ENCODE measurements at regions not wholly inside any gene's neighbourhood (a gene's known extent, or its start where the extent isn't known, plus 50 kb on each side); places are given as distances from the start of the nearest gene placed in this dataset.

- Mint-ChIP-seq H3K27ac (no peak overlapping the region), H3K9me3 (no peaks in the 10 kb centered on the region), H3K27me3 (peaks cover 0 to 1% of the 10 kb centered on the region in 2 donors), H3K4me3 (no peak overlapping the region), H3K4me1 (peaks cover 0 to 1% (median 0%) of the 10 kb centered on the region in 4 donors), H3K36me3 (no peaks in the 10 kb centered on the region)
- POLR2A ChIA-PET (ENCODE audit: partially characterized antibody), result no interaction called here
- CTCF ChIA-PET (ENCODE audit: partially characterized antibody), result no interaction called here
- Histone ChIP-seq H3K4me1 (ENCODE audit: insufficient read depth, low read length) (no peaks in the 10 kb centered on the region), H3K4me3 (ENCODE audit: low read length in 2 of 2) (no peak overlapping the region), H3K36me3 (ENCODE audit: insufficient read depth, low read length) (no peaks in the 10 kb centered on the region), H3K27ac (ENCODE audit: low read depth, low read length) (no peak overlapping the region), H3K27me3 (ENCODE audit: insufficient read depth, low read length) (no peaks in the 10 kb centered on the region), H3K9me3 (ENCODE audit: control insufficient read depth in 1 of 2, low read length in 2 of 2) (no peaks in the 10 kb centered on the region)
- DNase-seq, result no peak
- intact Hi-C loops (cut with micrococcal nuclease), result no loop called here
Measured at GRCh38 chr6:147057188-147057587, 147.0 kb upstream of the STXBP5 start.

- no peak overlapping the region for H3K27ac ChIP-seq (ENCODE audit: low read depth, low read length)
- Mint-ChIP-seq H3K9me3 (no peaks in the 10 kb centered on the region), H3K36me3 (no peaks in the 10 kb centered on the region), H3K27ac (no peak overlapping the region), H3K4me1 (peaks cover 0 to 1% (median 0%) of the 10 kb centered on the region in 4 donors), H3K4me3 (no peak overlapping the region), H3K27me3 (peaks cover 0 to 1% of the 10 kb centered on the region in 2 donors)
- no peak for DNase-seq
- H3K27me3 ChIP-seq (ENCODE audit: insufficient read depth, low read length), result no peaks in the 10 kb centered on the region
- ChIA-PET POLR2A (ENCODE audit: partially characterized antibody) (no interaction called here), CTCF (ENCODE audit: partially characterized antibody) (no interaction called here)
- H3K9me3 ChIP-seq (ENCODE audit: control insufficient read depth in 1 of 2, low read length in 2 of 2), result no peaks in the 10 kb centered on the region
- H3K4me1 ChIP-seq (ENCODE audit: insufficient read depth, low read length), result no peaks in the 10 kb centered on the region
- intact Hi-C loops (cut with micrococcal nuclease), result no loop called here
- H3K36me3 ChIP-seq (ENCODE audit: insufficient read depth, low read length), result no peaks in the 10 kb centered on the region
- no peak overlapping the region for H3K4me3 ChIP-seq (ENCODE audit: low read length in 2 of 2)
Measured at GRCh38 chr6:147057705-147058342, 146.4 kb upstream of the STXBP5 start.

GRCh38 chr6:147058786-147059385 lies 145.3 kb upstream of the STXBP5 start:
- no peaks in the 10 kb centered on the region for H3K27me3 ChIP-seq (ENCODE audit: insufficient read depth, low read length)
- Mint-ChIP-seq H3K4me1 (peaks cover 0 to 1% (median under 1%) of the 10 kb centered on the region in 4 donors), H3K9me3 (no peaks in the 10 kb centered on the region), H3K27me3 (peaks cover 0 to 1% of the 10 kb centered on the region in 2 donors), H3K27ac (no peak overlapping the region), H3K36me3 (no peaks in the 10 kb centered on the region), H3K4me3 (no peak overlapping the region)
- POLR2A ChIA-PET (ENCODE audit: partially characterized antibody), result no interaction called here
- H3K4me1 ChIP-seq (ENCODE audit: insufficient read depth, low read length), result no peaks in the 10 kb centered on the region
- no peaks in the 10 kb centered on the region for H3K36me3 ChIP-seq (ENCODE audit: insufficient read depth, low read length)
- H3K9me3 ChIP-seq (ENCODE audit: control insufficient read depth in 1 of 2, low read length in 2 of 2), result no peaks in the 10 kb centered on the region
- no peak overlapping the region for H3K4me3 ChIP-seq (ENCODE audit: low read length in 2 of 2)
- intact Hi-C loops (cut with micrococcal nuclease), result no loop called here
- DNase-seq, result no peak
- H3K27ac ChIP-seq (ENCODE audit: low read depth, low read length), result no peak overlapping the region
- CTCF ChIA-PET (ENCODE audit: partially characterized antibody), result no interaction called here

GRCh38 chr6:147060636-147061035 lies 143.6 kb upstream of the STXBP5 start:
- H3K4me1 ChIP-seq (ENCODE audit: insufficient read depth, low read length), result no peaks in the 10 kb centered on the region
- DNase-seq, result no peak
- no peaks in the 10 kb centered on the region for H3K9me3 ChIP-seq (ENCODE audit: control insufficient read depth in 1 of 2, low read length in 2 of 2)
- no peaks in the 10 kb centered on the region for H3K27me3 ChIP-seq (ENCODE audit: insufficient read depth, low read length)
- H3K9me3 Mint-ChIP-seq, result no peaks in the 10 kb centered on the region
- H3K27ac Mint-ChIP-seq, result no peak overlapping the region
- H3K36me3 Mint-ChIP-seq, result no peaks in the 10 kb centered on the region
- H3K4me3 Mint-ChIP-seq, result no peak overlapping the region
- no peak overlapping the region for H3K4me3 ChIP-seq (ENCODE audit: low read length in 2 of 2)
- ChIA-PET POLR2A (ENCODE audit: partially characterized antibody) (no interaction called here), CTCF (ENCODE audit: partially characterized antibody) (no interaction called here)
- H3K36me3 ChIP-seq (ENCODE audit: insufficient read depth, low read length), result no peaks in the 10 kb centered on the region
- H3K27me3 Mint-ChIP-seq, result peaks cover 0 to 1% of the 10 kb centered on the region in 2 donors
- no peak overlapping the region for H3K27ac ChIP-seq (ENCODE audit: low read depth, low read length)
- peaks cover 5 to 12% (median 6%) of the 10 kb centered on the region in 4 donors for H3K4me1 Mint-ChIP-seq
- intact Hi-C loops (cut with micrococcal nuclease), result no loop called here

- Histone ChIP-seq H3K4me3 (ENCODE audit: low read length in 2 of 2) (no peak overlapping the region), H3K9me3 (ENCODE audit: control insufficient read depth in 1 of 2, low read length in 2 of 2) (no peaks in the 10 kb centered on the region), H3K4me1 (ENCODE audit: insufficient read depth, low read length) (no peaks in the 10 kb centered on the region), H3K27me3 (ENCODE audit: insufficient read depth, low read length) (no peaks in the 10 kb centered on the region), H3K27ac (ENCODE audit: low read depth, low read length) (no peak overlapping the region), H3K36me3 (ENCODE audit: insufficient read depth, low read length) (no peaks in the 10 kb centered on the region)
- no peaks in the 10 kb centered on the region for H3K36me3 Mint-ChIP-seq
- no peak overlapping the region for H3K27ac Mint-ChIP-seq
- no peak overlapping the region for H3K4me3 Mint-ChIP-seq
- intact Hi-C loops (cut with micrococcal nuclease), result no loop called here
- peaks cover 5 to 12% (median 6%) of the 10 kb centered on the region in 4 donors for H3K4me1 Mint-ChIP-seq
- POLR2A ChIA-PET (ENCODE audit: partially characterized antibody), result no interaction called here
- H3K27me3 Mint-ChIP-seq, result peaks cover 0 to 1% of the 10 kb centered on the region in 2 donors
- peaks cover 0 to 2% (median 0%) of the 10 kb centered on the region in 8 donors for H3K9me3 Mint-ChIP-seq
- no peak for DNase-seq
- CTCF ChIA-PET (ENCODE audit: partially characterized antibody), result no interaction called here
Measured at GRCh38 chr6:147061252-147061651, 143.0 kb upstream of the STXBP5 start.

- DNase-seq, result no peak
- H3K36me3 ChIP-seq (ENCODE audit: insufficient read depth, low read length), result no peaks in the 10 kb centered on the region
- no peak overlapping the region for H3K27ac ChIP-seq (ENCODE audit: low read depth, low read length)
- no peaks in the 10 kb centered on the region for H3K4me1 ChIP-seq (ENCODE audit: insufficient read depth, low read length)
- intact Hi-C loops (cut with micrococcal nuclease), result no loop called here
- H3K9me3 ChIP-seq (ENCODE audit: control insufficient read depth in 1 of 2, low read length in 2 of 2), result no peaks in the 10 kb centered on the region
- peaks cover 0 to 4% (median 0%) of the 10 kb centered on the region in 8 donors for H3K9me3 Mint-ChIP-seq
- no peaks in the 10 kb centered on the region for H3K27me3 ChIP-seq (ENCODE audit: insufficient read depth, low read length)
- no peak overlapping the region for H3K4me3 ChIP-seq (ENCODE audit: low read length in 2 of 2)
- peaks cover 0 to 1% of the 10 kb centered on the region in 2 donors for H3K27me3 Mint-ChIP-seq
- H3K27ac Mint-ChIP-seq, result no peak overlapping the region
- no peak overlapping the region for H3K4me3 Mint-ChIP-seq
- POLR2A ChIA-PET (ENCODE audit: partially characterized antibody), result no interaction called here
- peaks cover 5 to 12% (median 6%) of the 10 kb centered on the region in 4 donors for H3K4me1 Mint-ChIP-seq
- CTCF ChIA-PET (ENCODE audit: partially characterized antibody), result no interaction called here
- H3K36me3 Mint-ChIP-seq, result no peaks in the 10 kb centered on the region
Measured at GRCh38 chr6:147063469-147064031, 140.7 kb upstream of the STXBP5 start.

- H3K4me3 Mint-ChIP-seq, result no peak overlapping the region
- CTCF ChIA-PET (ENCODE audit: partially characterized antibody), result no interaction called here
- peaks cover 5 to 12% (median 6%) of the 10 kb centered on the region in 4 donors for H3K4me1 Mint-ChIP-seq
Measured at GRCh38 chr6:147065786-147066185, 138.4 kb upstream of the STXBP5 start.

More at GRCh38 chr6:147065786-147066185, 138.4 kb upstream of the STXBP5 start:
- Histone ChIP-seq H3K9me3 (ENCODE audit: control insufficient read depth in 1 of 2, low read length in 2 of 2) (no peaks in the 10 kb centered on the region), H3K4me3 (ENCODE audit: low read length in 2 of 2) (no peak overlapping the region), H3K36me3 (ENCODE audit: insufficient read depth, low read length) (no peaks in the 10 kb centered on the region), H3K27ac (ENCODE audit: low read depth, low read length) (no peak overlapping the region), H3K27me3 (ENCODE audit: insufficient read depth, low read length) (no peaks in the 10 kb centered on the region), H3K4me1 (ENCODE audit: insufficient read depth, low read length) (no peaks in the 10 kb centered on the region)
- H3K36me3 Mint-ChIP-seq, result no peaks in the 10 kb centered on the region
- POLR2A ChIA-PET (ENCODE audit: partially characterized antibody), result no interaction called here
- no peaks in the 10 kb centered on the region for H3K27me3 Mint-ChIP-seq
- DNase-seq, result no peak
- peaks cover 0 to 10% (median 3%) of the 10 kb centered on the region in 8 donors for H3K9me3 Mint-ChIP-seq
- no peak overlapping the region for H3K27ac Mint-ChIP-seq
- intact Hi-C loops (cut with micrococcal nuclease), result no loop called here
